ENCODE measurements at regions not wholly inside any gene's neighbourhood (a gene's known extent, or its start where the extent isn't known, plus 50 kb on each side); places are given as distances from the start of the nearest gene placed in this dataset.
A peak's percentile ranks its signal among the peaks of the same experiment; 100 is the strongest.

GRCh38 chr16:79334127-79334526, 266.4 kb downstream of the MAF start:
- no peak for ATAC-seq (replicated peaks in 1 of 4)
- Mint-ChIP-seq H3K9me3 (no peaks in the 10 kb centered on the region), H3K4me3 (no peak overlapping the region), H3K36me3 (no peaks in the 10 kb centered on the region), H3K4me1 (no peaks in the 10 kb centered on the region), H3K27me3 (peaks cover 2 to 7% of the 10 kb centered on the region in 2 donors), H3K27ac (no peak overlapping the region)
- peaks cover 0 to 7% of the 10 kb centered on the region in 2 experiments for H3K27me3 ChIP-seq (replicated peaks in 1 of 2; ENCODE audit: control insufficient read depth in 2 of 2, extremely low read depth in 1 of 2, insufficient read depth in 2 of 2, low read length in 1 of 2)
- no peak overlapping the region for H3K4me3 ChIP-seq (ENCODE audit: control insufficient read depth in 1 of 2, extremely low read depth in 1 of 2, low read length in 1 of 2)
- no peaks in the 10 kb centered on the region for H3K36me3 ChIP-seq (ENCODE audit: control insufficient read depth in 2 of 2, extremely low read depth in 1 of 2, insufficient read depth in 1 of 2, low read length in 1 of 2)
- peak in 14 of 35 experiments; percentile 2 to 45 (median 8) for DNase-seq
- POLR2A ChIA-PET = no interaction called here
- H3K4me1 ChIP-seq (ENCODE audit: control insufficient read depth in 1 of 2, extremely low read depth in 1 of 2, insufficient read depth in 2 of 2, low read length in 2 of 2) = no peaks in the 10 kb centered on the region
- CTCF ChIA-PET = no interaction called here
- no peak overlapping the region for H3K27ac ChIP-seq (ENCODE audit: low read length)
- no peaks in the 10 kb centered on the region for H3K9me3 ChIP-seq
- WGBS (ENCODE audit: insufficient coverage) = 84% methylated on average over 11 of the region's 13 CpGs

GRCh38 chr16:79331066-79331465, 269.5 kb downstream of the MAF start:
- H3K27me3 Mint-ChIP-seq = peaks cover 2 to 7% of the 10 kb centered on the region in 2 donors
- H3K27me3 ChIP-seq (replicated peaks in 1 of 2; ENCODE audit: control insufficient read depth in 2 of 2, extremely low read depth in 1 of 2, insufficient read depth in 2 of 2, low read length in 1 of 2) = peaks cover 0 to 7% of the 10 kb centered on the region in 2 experiments
- no peaks in the 10 kb centered on the region for H3K9me3 ChIP-seq
- ATAC-seq (replicated peaks in 1 of 4) (no peak), DNase-seq (no peak)
- H3K9me3 Mint-ChIP-seq = no peaks in the 10 kb centered on the region
- no peaks in the 10 kb centered on the region for H3K36me3 Mint-ChIP-seq
- ChIA-PET POLR2A (no interaction called here), CTCF (no interaction called here)
- H3K27ac Mint-ChIP-seq = no peak overlapping the region
- H3K4me1 Mint-ChIP-seq = peaks cover 0 to 4% (median 4%) of the 10 kb centered on the region in 3 donors
- H3K4me3 ChIP-seq (ENCODE audit: control insufficient read depth in 1 of 2, extremely low read depth in 1 of 2, low read length in 1 of 2) = no peak overlapping the region
- no peak overlapping the region for H3K27ac ChIP-seq (ENCODE audit: low read length)
- H3K4me3 Mint-ChIP-seq = no peak overlapping the region
- no peaks in the 10 kb centered on the region for H3K4me1 ChIP-seq (ENCODE audit: control insufficient read depth in 1 of 2, extremely low read depth in 1 of 2, insufficient read depth in 2 of 2, low read length in 2 of 2)
- no CpG with 5 or more reads among the region's 2 CpGs for WGBS (ENCODE audit: insufficient coverage)
- no peaks in the 10 kb centered on the region for H3K36me3 ChIP-seq (ENCODE audit: control insufficient read depth in 2 of 2, extremely low read depth in 1 of 2, insufficient read depth in 1 of 2, low read length in 1 of 2)

- H3K27ac Mint-ChIP-seq = no peak overlapping the region
- ChIA-PET CTCF (interaction anchor here in 1 of 2 donors (0.7 kb wide), 1 partner anchor 1327 kb away, joined by 3 read pairs; no protein-coding TSS in a partner anchor), POLR2A (no interaction called here)
- no peaks in the 10 kb centered on the region for H3K36me3 Mint-ChIP-seq
- Histone ChIP-seq H3K36me3 (ENCODE audit: control insufficient read depth in 2 of 2, extremely low read depth in 1 of 2, insufficient read depth in 1 of 2, low read length in 1 of 2) (no peaks in the 10 kb centered on the region), H3K4me3 (ENCODE audit: control insufficient read depth in 1 of 2, extremely low read depth in 1 of 2, low read length in 1 of 2) (no peak overlapping the region), H3K27me3 (replicated peaks in 1 of 2; ENCODE audit: control insufficient read depth in 2 of 2, extremely low read depth in 1 of 2, insufficient read depth in 2 of 2, low read length in 1 of 2) (peaks cover 0 to 7% of the 10 kb centered on the region in 2 experiments), H3K4me1 (ENCODE audit: control insufficient read depth in 1 of 2, extremely low read depth in 1 of 2, insufficient read depth in 2 of 2, low read length in 2 of 2) (peaks cover 0 to 9% of the 10 kb centered on the region in 2 experiments), H3K9me3 (no peaks in the 10 kb centered on the region), H3K27ac (ENCODE audit: low read length) (no peak overlapping the region)
- no peak overlapping the region for H3K4me3 Mint-ChIP-seq
- peaks cover 9 to 13% (median 11%) of the 10 kb centered on the region in 3 donors for H3K4me1 Mint-ChIP-seq
- H3K27me3 Mint-ChIP-seq = peaks cover 2 to 7% of the 10 kb centered on the region in 2 donors
- ATAC-seq (replicated peaks in 1 of 4) = no peak
- no CpG with 5 or more reads among the region's 4 CpGs for WGBS (ENCODE audit: insufficient coverage)
- DNase-seq = no peak
- H3K9me3 Mint-ChIP-seq = no peaks in the 10 kb centered on the region
Measured at GRCh38 chr16:79329967-79330366, 270.6 kb downstream of the MAF start.

DNA sequence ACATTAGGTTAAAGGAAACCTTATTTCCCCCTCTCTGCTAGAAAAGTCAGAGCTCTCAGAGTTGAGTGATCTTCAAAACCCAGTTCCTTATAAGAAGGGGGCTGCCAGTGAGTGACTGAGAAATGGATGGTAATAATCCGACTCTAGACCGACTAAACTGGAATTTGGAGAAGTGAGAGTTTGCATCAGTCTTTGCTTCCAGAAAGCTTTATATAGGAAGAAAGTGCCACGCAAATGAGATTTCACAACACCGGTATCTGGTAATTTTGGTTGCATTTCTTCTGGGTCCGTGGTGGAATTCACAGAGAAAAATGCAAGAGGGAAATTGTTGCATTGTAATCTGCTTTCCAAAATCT, 271.4 kb downstream of the MAF start:
- WGBS (ENCODE audit: insufficient coverage) = 77% methylated on average over 4 of the region's 5 CpGs
- Histone ChIP-seq H3K4me3 (ENCODE audit: control insufficient read depth in 1 of 2, extremely low read depth in 1 of 2, low read length in 1 of 2) (no peak overlapping the region), H3K27me3 (replicated peaks in 1 of 2; ENCODE audit: control insufficient read depth in 2 of 2, extremely low read depth in 1 of 2, insufficient read depth in 2 of 2, low read length in 1 of 2) (peaks cover 0 to 7% of the 10 kb centered on the region in 2 experiments), H3K36me3 (ENCODE audit: control insufficient read depth in 2 of 2, extremely low read depth in 1 of 2, insufficient read depth in 1 of 2, low read length in 1 of 2) (no peaks in the 10 kb centered on the region), H3K4me1 (ENCODE audit: control insufficient read depth in 1 of 2, extremely low read depth in 1 of 2, insufficient read depth in 2 of 2, low read length in 2 of 2) (peaks cover 0 to 10% of the 10 kb centered on the region in 2 experiments), H3K27ac (ENCODE audit: low read length) (no peak overlapping the region), H3K9me3 (no peaks in the 10 kb centered on the region)
- Mint-ChIP-seq H3K4me3 (no peak overlapping the region), H3K27ac (peak overlapping the region in 1 of 2 donors; percentile 21), H3K36me3 (no peaks in the 10 kb centered on the region), H3K4me1 (peaks cover 11 to 14% (median 12%) of the 10 kb centered on the region in 3 donors), H3K9me3 (no peaks in the 10 kb centered on the region), H3K27me3 (peaks cover 2 to 7% of the 10 kb centered on the region in 2 donors)
- peak in 1 of 35 experiments; percentile 1 for DNase-seq
- ATAC-seq (replicated peaks in 1 of 4) = no peak
- ChIA-PET CTCF (interaction anchor here in 1 of 2 donors (0.7 kb wide), 1 partner anchor 687 kb away, joined by 3 read pairs; no protein-coding TSS in a partner anchor), POLR2A (interaction anchor here in 1 of 2 donors (0.7 kb wide), 1 partner anchor 51 kb away, joined by 5 read pairs; no protein-coding TSS in a partner anchor)

DNA sequence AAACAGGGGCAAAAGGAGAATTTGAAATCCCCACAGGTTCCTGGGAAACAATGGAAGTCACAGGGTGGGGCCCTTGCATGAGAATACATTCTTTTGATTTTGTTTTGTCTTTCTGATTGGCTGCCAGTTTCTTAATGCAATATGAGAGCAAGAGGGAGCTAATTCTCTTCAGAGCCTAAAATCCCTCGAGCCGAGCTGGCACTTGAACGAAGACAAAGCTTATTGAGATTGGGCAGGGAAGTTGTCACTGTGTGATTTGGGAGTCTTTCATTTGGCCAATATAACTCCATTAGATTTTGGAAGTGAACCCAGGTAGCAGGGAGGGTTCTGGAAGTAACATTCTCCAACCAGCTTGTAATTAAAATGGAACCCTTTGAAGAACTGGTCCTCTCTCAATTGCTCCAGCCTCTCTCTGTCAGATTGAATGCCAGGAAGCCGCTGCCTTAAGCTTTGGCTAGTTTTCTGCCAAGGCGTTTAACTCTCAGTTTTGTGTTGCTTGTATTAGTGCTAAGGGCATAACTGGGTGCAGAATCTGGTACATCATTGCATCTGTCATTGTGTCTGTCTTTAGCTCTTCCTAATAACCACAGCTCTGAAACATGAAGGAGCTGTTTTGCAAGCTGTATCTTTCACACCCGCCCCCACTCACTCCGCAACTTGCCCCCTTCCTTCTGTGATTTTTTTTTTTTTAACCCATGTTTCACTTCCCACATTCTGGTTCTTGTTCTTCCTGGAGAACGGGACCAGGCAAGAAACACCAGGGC, 272.0 kb downstream of the MAF start:
- Histone ChIP-seq H3K4me3 (ENCODE audit: control insufficient read depth in 1 of 2, extremely low read depth in 1 of 2, low read length in 1 of 2) (no peak overlapping the region), H3K4me1 (ENCODE audit: control insufficient read depth in 1 of 2, extremely low read depth in 1 of 2, insufficient read depth in 2 of 2, low read length in 2 of 2) (peaks cover 0 to 10% of the 10 kb centered on the region in 2 experiments), H3K36me3 (ENCODE audit: control insufficient read depth in 2 of 2, extremely low read depth in 1 of 2, insufficient read depth in 1 of 2, low read length in 1 of 2) (no peaks in the 10 kb centered on the region), H3K9me3 (no peaks in the 10 kb centered on the region), H3K27ac (ENCODE audit: low read length) (no peak overlapping the region), H3K27me3 (replicated peaks in 1 of 2; ENCODE audit: control insufficient read depth in 2 of 2, extremely low read depth in 1 of 2, insufficient read depth in 2 of 2, low read length in 1 of 2) (peaks cover 0 to 7% of the 10 kb centered on the region in 2 experiments)
- POLR2A ChIA-PET = interaction anchor here in 1 of 2 donors (0.7 kb wide), 1 partner anchor 50 kb away, joined by 5 read pairs; no protein-coding TSS in a partner anchor
- no peak overlapping the region for H3K4me3 Mint-ChIP-seq
- ATAC-seq (replicated peaks in 1 of 4) (no peak), DNase-seq (peak in 1 of 35 experiments; percentile 6)
- CTCF ChIA-PET = interaction anchor here (0.6 to 1.0 kb wide), 3 partner anchors 17 to 686 kb away, joined by 3 to 7 read pairs (median 3); no protein-coding TSS in a partner anchor
- H3K36me3 Mint-ChIP-seq = no peaks in the 10 kb centered on the region
- WGBS (ENCODE audit: insufficient coverage) = 54% methylated on average over 4 of the region's 8 CpGs
- peaks cover 2 to 9% of the 10 kb centered on the region in 2 donors for H3K27me3 Mint-ChIP-seq
- H3K27ac Mint-ChIP-seq = peak overlapping the region in 1 of 2 donors; percentile 21
- peaks cover 11 to 14% (median 12%) of the 10 kb centered on the region in 3 donors for H3K4me1 Mint-ChIP-seq
- H3K9me3 Mint-ChIP-seq = no peaks in the 10 kb centered on the region

DNA sequence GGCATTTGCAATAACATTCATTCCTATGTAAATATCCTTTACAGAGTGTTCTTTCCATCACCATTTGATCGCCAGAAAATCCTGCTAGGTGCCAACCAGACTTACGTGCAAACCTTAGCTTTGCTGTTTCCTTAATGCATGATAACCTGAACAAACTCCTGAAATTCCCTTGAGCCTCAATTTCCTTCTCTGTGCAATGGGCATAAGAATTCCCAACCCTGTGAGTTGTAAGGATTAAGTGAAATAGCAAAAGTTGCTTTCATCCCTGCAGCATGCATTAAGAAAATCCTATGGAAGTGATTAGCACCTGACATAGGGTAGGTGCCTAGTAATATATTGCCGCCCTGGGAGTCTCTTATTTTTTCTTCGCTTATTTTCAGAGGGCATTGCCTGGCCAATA, 272.7 kb downstream of the MAF start:
- H3K27me3 ChIP-seq (replicated peaks in 1 of 2; ENCODE audit: control insufficient read depth in 2 of 2, extremely low read depth in 1 of 2, insufficient read depth in 2 of 2, low read length in 1 of 2) = peaks cover 0 to 3% of the 10 kb centered on the region in 2 experiments
- no peak overlapping the region for H3K27ac ChIP-seq (ENCODE audit: low read length)
- no peaks in the 10 kb centered on the region for H3K9me3 ChIP-seq
- ChIA-PET CTCF (interaction anchor here in 1 of 2 donors (1.0 kb wide), 1 partner anchor 16 kb away, joined by 3 read pairs; no protein-coding TSS in a partner anchor), POLR2A (no interaction called here)
- Mint-ChIP-seq H3K27ac (no peak overlapping the region), H3K9me3 (no peaks in the 10 kb centered on the region), H3K27me3 (peaks cover 2 to 14% of the 10 kb centered on the region in 2 donors), H3K4me1 (peaks cover 11 to 14% (median 12%) of the 10 kb centered on the region in 3 donors), H3K4me3 (no peak overlapping the region), H3K36me3 (no peaks in the 10 kb centered on the region)
- DNase-seq (no peak), ATAC-seq (replicated peaks in 1 of 4) (no peak)
- 100% methylated on average over 2 of the region's 4 CpGs for WGBS (ENCODE audit: insufficient coverage)
- H3K4me3 ChIP-seq (ENCODE audit: control insufficient read depth in 1 of 2, extremely low read depth in 1 of 2, low read length in 1 of 2) = no peak overlapping the region
- H3K4me1 ChIP-seq (ENCODE audit: control insufficient read depth in 1 of 2, extremely low read depth in 1 of 2, insufficient read depth in 2 of 2, low read length in 2 of 2) = peaks cover 0 to 10% of the 10 kb centered on the region in 2 experiments
- H3K36me3 ChIP-seq (ENCODE audit: control insufficient read depth in 2 of 2, extremely low read depth in 1 of 2, insufficient read depth in 1 of 2, low read length in 1 of 2) = no peaks in the 10 kb centered on the region
